HG02798 (cell line): ENCODE measurements at regions not wholly inside any gene's neighbourhood (a gene's known extent, or its start where the extent isn't known, plus 50 kb on each side); places are given as distances from the start of the nearest gene placed in this dataset.

Experiments used
- ATAC-seq: cut with Tn5 transposase; IDR thresholded peaks from one replicate; pipeline ENCODE4 v1.9.1; 2021; ENCODE audit warnings: mild to moderate bottlenecking; ENCODE audit not compliant: unreplicated experiment, poor library complexity

- no peak for ATAC-seq
Measured at GRCh38 chr10:113453351-113453750, 99.5 kb upstream of the HABP2 start.

- no peak for ATAC-seq
Measured at GRCh38 chr10:113454341-113455061, 98.4 kb upstream of the HABP2 start.

- ATAC-seq: no peak
Measured at GRCh38 chr10:113455947-113456346, 96.9 kb upstream of the HABP2 start.

- no peak for ATAC-seq
Measured at GRCh38 chr10:113456741-113457140, 96.1 kb upstream of the HABP2 start.

GRCh38 chr10:113457408-113457807 is 95.4 kb upstream of the HABP2 start:
- no peak for ATAC-seq

GRCh38 chr10:113458451-113458850 is 94.4 kb upstream of the HABP2 start:
- no peak for ATAC-seq

- no peak for ATAC-seq
Measured at GRCh38 chr10:113458944-113459343, 93.9 kb upstream of the HABP2 start.

GRCh38 chr10:113459626-113460280 is 93.1 kb upstream of the HABP2 start:
- ATAC-seq: no peak

- no peak for ATAC-seq
Measured at GRCh38 chr10:113463083-113463482, 89.8 kb upstream of the HABP2 start.

- ATAC-seq: no peak
Measured at GRCh38 chr10:113463777-113464176, 89.1 kb upstream of the HABP2 start.

GRCh38 chr10:113469796-113470195 is 83.1 kb upstream of the HABP2 start:
- ATAC-seq: no peak

- no peak for ATAC-seq
Measured at GRCh38 chr10:113470372-113471240, 82.2 kb upstream of the HABP2 start.

- ATAC-seq: no peak
Measured at GRCh38 chr10:113471241-113471996, 81.4 kb upstream of the HABP2 start.

- no peak for ATAC-seq
Measured at GRCh38 chr10:113473011-113473410, 79.8 kb upstream of the HABP2 start.

- ATAC-seq: no peak
Measured at GRCh38 chr10:113473851-113474250, 79.0 kb upstream of the HABP2 start.

GRCh38 chr10:113474752-113475151 is 78.1 kb upstream of the HABP2 start:
- no peak for ATAC-seq

- no peak for ATAC-seq
Measured at GRCh38 chr10:113475381-113475807, 77.5 kb upstream of the HABP2 start.

GRCh38 chr10:113476191-113476590 is 76.7 kb upstream of the HABP2 start:
- ATAC-seq: no peak

- no peak for ATAC-seq
Measured at GRCh38 chr10:113476673-113477072, 76.2 kb upstream of the HABP2 start.

- no peak for ATAC-seq
Measured at GRCh38 chr10:113477451-113477850, 75.4 kb upstream of the HABP2 start.
